Fibroblast of upper back skin (primary cell): ENCODE measurements at regions not wholly inside any gene's neighbourhood (a gene's known extent, or its start where the extent isn't known, plus 50 kb on each side); places are given as distances from the start of the nearest gene placed in this dataset.

Source experiments
- DNase-seq: peaks from one replicate; pipeline ENCODE4 v3.0.0-alpha.2; 2013

- DNase-seq = no peak
Observed at GRCh38 chr2:144240656-144241339, 279.1 kb downstream of the ZEB2 start.

- no peak for DNase-seq
Observed at GRCh38 chr2:144239726-144240125, 280.2 kb downstream of the ZEB2 start.

GRCh38 chr2:144239306-144239705 lies 280.6 kb downstream of the ZEB2 start:
- DNase-seq = no peak

- no peak for DNase-seq
Observed at GRCh38 chr2:144237830-144238627, 281.9 kb downstream of the ZEB2 start.

- DNase-seq = no peak
Observed at GRCh38 chr2:144237108-144237507, 282.8 kb downstream of the ZEB2 start.

- DNase-seq = no peak
Observed at GRCh38 chr2:144235050-144235449, 284.9 kb downstream of the ZEB2 start.

- DNase-seq = no peak
Observed at GRCh38 chr2:144234542-144234871, 285.4 kb downstream of the ZEB2 start.

- no peak for DNase-seq
Observed at GRCh38 chr2:144233733-144234541, 286.0 kb downstream of the ZEB2 start.

GRCh38 chr2:144233317-144233716 lies 286.6 kb downstream of the ZEB2 start:
- no peak for DNase-seq

GRCh38 chr2:144230448-144231085 lies 289.4 kb downstream of the ZEB2 start:
- DNase-seq = peak; percentile 50

GRCh38 chr2:144230033-144230432 lies 289.9 kb downstream of the ZEB2 start:
- no peak for DNase-seq

GRCh38 chr2:144229296-144229695 lies 290.6 kb downstream of the ZEB2 start:
- DNase-seq = no peak

GRCh38 chr2:144227427-144228105 lies 292.4 kb downstream of the ZEB2 start:
- no peak for DNase-seq

- DNase-seq = no peak
Observed at GRCh38 chr2:144225076-144225475, 294.8 kb downstream of the ZEB2 start.

- no peak for DNase-seq
Observed at GRCh38 chr2:144224472-144224871, 295.4 kb downstream of the ZEB2 start.

- DNase-seq = no peak
Observed at GRCh38 chr2:144219979-144220378, 299.9 kb downstream of the ZEB2 start.

GRCh38 chr2:144217853-144218633 lies 301.9 kb downstream of the ZEB2 start:
- DNase-seq = no peak

GRCh38 chr2:144215701-144216675 lies 303.9 kb downstream of the ZEB2 start:
- DNase-seq = no peak

GRCh38 chr2:144215207-144215606 lies 304.7 kb downstream of the ZEB2 start:
- no peak for DNase-seq

GRCh38 chr2:144213797-144214196 lies 306.1 kb downstream of the ZEB2 start:
- DNase-seq = no peak

- DNase-seq = no peak
Observed at GRCh38 chr2:144211826-144212225, 308.1 kb downstream of the ZEB2 start.
